Neutrophil (primary cell): ENCODE measurements at regions not wholly inside any gene's neighbourhood (a gene's known extent, or its start where the extent isn't known, plus 50 kb on each side); places are given as distances from the start of the nearest gene placed in this dataset.

Source experiments
- H3K27ac ChIP-seq: fragments of 200-600 bp; sonication (generic); 2 replicates; pipeline ENCODE4 v1.5.1; 2016; ENCODE audit warnings: mild to moderate bottlenecking, moderate library complexity
- H3K27me3 ChIP-seq: fragments of 200-600 bp; sonication (generic); 2 replicates; pipeline ENCODE4 v1.6.0; 2016; ENCODE audit warnings: mild to moderate bottlenecking
- H3K36me3 ChIP-seq: fragments of 200-600 bp; sonication (generic); 2 replicates; pipeline ENCODE4 v1.5.1; 2017
- H3K4me1 ChIP-seq, 2 experiments: fragments of 200-600 bp in 1 of 2; sonication (generic) in 1 of 2; 1 replicate in 1 of 2; 2 replicates in 1 of 2; pipeline versions ENCODE4 v1.5.1 to v1.6.1; 2013 to 2016; ENCODE audit warnings: low read depth in 1 of 2, low read length in 1 of 2, mild to moderate bottlenecking in 1 of 2, moderate library complexity in 1 of 2; ENCODE audit not compliant: control insufficient read depth in 1 of 2, insufficient read depth in 1 of 2
- H3K4me3 ChIP-seq, 2 experiments: fragments of 200-600 bp in 1 of 2; sonication (generic) in 1 of 2; 1 replicate in 1 of 2; 2 replicates in 1 of 2; pipeline ENCODE4 v1.5.1; 2013 to 2016; ENCODE audit warnings: low read depth in 1 of 2, low read length in 1 of 2, mild to moderate bottlenecking in 1 of 2, moderate library complexity in 1 of 2
- H3K9me3 ChIP-seq: fragments of 200-600 bp; sonication (generic); 2 replicates; pipeline ENCODE4 v1.5.1; 2016
- TF ChIP-seq, protein P1 (sequence below): fragments of 200-600 bp; sonication (generic); IDR thresholded peaks from 2 replicates; pipeline ENCODE4 v1.5.1; 2016; ENCODE audit warnings: antibody characterized with exemption

GRCh38 chr4:14458463-14458862 lies 543.8 kb upstream of the CPEB2 start:
- H3K9me3 ChIP-seq, result no peaks in the 10 kb centered on the region
- H3K4me1 ChIP-seq, result no peaks in the 10 kb centered on the region
- no peaks in the 10 kb centered on the region for H3K36me3 ChIP-seq
- no peak overlapping the region for H3K4me3 ChIP-seq
- H3K27me3 ChIP-seq, result no peaks in the 10 kb centered on the region
- TF ChIP-seq, protein P1, sequence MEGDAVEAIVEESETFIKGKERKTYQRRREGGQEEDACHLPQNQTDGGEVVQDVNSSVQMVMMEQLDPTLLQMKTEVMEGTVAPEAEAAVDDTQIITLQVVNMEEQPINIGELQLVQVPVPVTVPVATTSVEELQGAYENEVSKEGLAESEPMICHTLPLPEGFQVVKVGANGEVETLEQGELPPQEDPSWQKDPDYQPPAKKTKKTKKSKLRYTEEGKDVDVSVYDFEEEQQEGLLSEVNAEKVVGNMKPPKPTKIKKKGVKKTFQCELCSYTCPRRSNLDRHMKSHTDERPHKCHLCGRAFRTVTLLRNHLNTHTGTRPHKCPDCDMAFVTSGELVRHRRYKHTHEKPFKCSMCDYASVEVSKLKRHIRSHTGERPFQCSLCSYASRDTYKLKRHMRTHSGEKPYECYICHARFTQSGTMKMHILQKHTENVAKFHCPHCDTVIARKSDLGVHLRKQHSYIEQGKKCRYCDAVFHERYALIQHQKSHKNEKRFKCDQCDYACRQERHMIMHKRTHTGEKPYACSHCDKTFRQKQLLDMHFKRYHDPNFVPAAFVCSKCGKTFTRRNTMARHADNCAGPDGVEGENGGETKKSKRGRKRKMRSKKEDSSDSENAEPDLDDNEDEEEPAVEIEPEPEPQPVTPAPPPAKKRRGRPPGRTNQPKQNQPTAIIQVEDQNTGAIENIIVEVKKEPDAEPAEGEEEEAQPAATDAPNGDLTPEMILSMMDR, result no peak
- no peak overlapping the region for H3K27ac ChIP-seq

- no peak overlapping the region for H3K27ac ChIP-seq
- no peaks in the 10 kb centered on the region for H3K27me3 ChIP-seq
- H3K4me3 ChIP-seq, result no peak overlapping the region
- TF ChIP-seq, protein P1, result no peak
- H3K4me1 ChIP-seq, result no peaks in the 10 kb centered on the region
- H3K9me3 ChIP-seq, result no peaks in the 10 kb centered on the region
- no peaks in the 10 kb centered on the region for H3K36me3 ChIP-seq
Measured at GRCh38 chr4:14465057-14465456, 537.2 kb upstream of the CPEB2 start.

DNA sequence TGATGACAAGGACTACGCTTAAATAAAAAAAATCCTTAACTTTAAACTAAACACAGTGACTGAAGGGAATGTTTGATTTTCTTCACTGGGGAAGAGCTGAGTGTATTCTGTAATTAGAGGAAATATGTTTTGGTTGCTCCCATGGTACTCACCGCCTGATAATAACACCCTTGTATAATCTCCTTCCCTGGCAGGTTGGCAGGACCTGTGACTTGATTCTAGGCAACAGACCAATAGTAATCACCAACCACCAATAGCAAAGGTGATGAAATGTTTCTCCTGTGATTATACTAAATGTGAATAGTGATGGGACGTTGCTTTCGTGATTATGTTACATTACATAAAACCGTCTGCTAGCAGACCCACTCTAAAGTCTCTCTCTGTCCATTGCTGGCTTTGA lies 536.8 kb upstream of the CPEB2 start:
- H3K9me3 ChIP-seq, result no peaks in the 10 kb centered on the region
- H3K27me3 ChIP-seq, result no peaks in the 10 kb centered on the region
- no peak overlapping the region for H3K27ac ChIP-seq
- H3K4me1 ChIP-seq, result no peaks in the 10 kb centered on the region
- no peaks in the 10 kb centered on the region for H3K36me3 ChIP-seq
- H3K4me3 ChIP-seq, result no peak overlapping the region
- TF ChIP-seq, protein P1, result no peak

DNA sequence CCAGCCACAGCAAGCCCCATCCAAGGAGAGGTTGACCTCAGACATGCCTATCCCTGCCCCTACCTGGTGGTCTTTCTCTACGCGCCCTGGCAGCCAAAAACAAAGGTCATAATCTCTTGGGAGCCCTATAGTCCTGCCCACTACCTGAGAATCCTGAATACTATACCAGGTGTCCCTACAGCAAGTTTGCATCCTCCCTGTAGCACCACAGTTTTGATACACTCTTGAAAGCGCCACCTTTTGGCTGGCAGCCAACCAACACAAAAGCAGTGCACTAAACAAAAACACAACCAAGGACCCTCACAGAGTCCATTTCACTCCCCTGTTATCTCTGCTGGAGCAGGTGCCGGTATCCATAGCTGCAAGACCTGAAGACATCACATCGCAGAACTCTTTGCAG lies 523.8 kb upstream of the CPEB2 start:
- TF ChIP-seq, protein P1, result no peak
- H3K9me3 ChIP-seq, result no peaks in the 10 kb centered on the region
- H3K4me1 ChIP-seq, result no peaks in the 10 kb centered on the region
- no peaks in the 10 kb centered on the region for H3K36me3 ChIP-seq
- no peaks in the 10 kb centered on the region for H3K27me3 ChIP-seq
- no peak overlapping the region for H3K4me3 ChIP-seq
- no peak overlapping the region for H3K27ac ChIP-seq

DNA sequence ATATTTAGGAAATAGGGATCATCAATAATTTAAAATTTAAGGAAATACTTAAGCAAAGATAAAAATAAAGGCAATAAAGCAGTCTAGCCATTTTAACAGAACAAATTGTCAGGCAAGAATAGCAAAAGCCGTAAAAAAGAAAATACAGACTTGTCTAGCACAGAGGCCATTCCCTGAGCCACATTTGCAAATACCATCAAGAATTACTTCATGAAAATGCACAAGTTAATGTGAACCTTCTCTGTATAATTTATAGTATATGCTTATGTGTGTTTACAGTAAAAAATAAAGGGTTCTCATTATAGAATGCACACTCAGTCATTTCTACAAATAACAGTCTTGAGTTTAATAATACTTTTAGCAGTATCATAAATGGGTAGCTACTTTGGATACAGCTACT lies 505.9 kb upstream of the CPEB2 start:
- H3K27me3 ChIP-seq, result no peaks in the 10 kb centered on the region
- no peak overlapping the region for H3K27ac ChIP-seq
- H3K4me3 ChIP-seq, result no peak overlapping the region
- TF ChIP-seq, protein P1, result no peak
- no peaks in the 10 kb centered on the region for H3K36me3 ChIP-seq
- no peaks in the 10 kb centered on the region for H3K9me3 ChIP-seq
- peaks cover 20 to 34% of the 10 kb centered on the region in 2 experiments for H3K4me1 ChIP-seq

GRCh38 chr4:14496969-14497368 lies 505.3 kb upstream of the CPEB2 start:
- TF ChIP-seq, protein P1, result no peak
- H3K27ac ChIP-seq, result no peak overlapping the region

More at GRCh38 chr4:14496969-14497368, 505.3 kb upstream of the CPEB2 start:
- no peaks in the 10 kb centered on the region for H3K27me3 ChIP-seq
- peaks cover 21 to 37% of the 10 kb centered on the region in 2 experiments for H3K4me1 ChIP-seq
- no peak overlapping the region for H3K4me3 ChIP-seq
- no peaks in the 10 kb centered on the region for H3K9me3 ChIP-seq
- H3K36me3 ChIP-seq, result no peaks in the 10 kb centered on the region
